ENCODE measurements at regions not wholly inside any gene's neighbourhood (a gene's known extent, or its start where the extent isn't known, plus 50 kb on each side); places are given as distances from the start of the nearest gene placed in this dataset.

DNA sequence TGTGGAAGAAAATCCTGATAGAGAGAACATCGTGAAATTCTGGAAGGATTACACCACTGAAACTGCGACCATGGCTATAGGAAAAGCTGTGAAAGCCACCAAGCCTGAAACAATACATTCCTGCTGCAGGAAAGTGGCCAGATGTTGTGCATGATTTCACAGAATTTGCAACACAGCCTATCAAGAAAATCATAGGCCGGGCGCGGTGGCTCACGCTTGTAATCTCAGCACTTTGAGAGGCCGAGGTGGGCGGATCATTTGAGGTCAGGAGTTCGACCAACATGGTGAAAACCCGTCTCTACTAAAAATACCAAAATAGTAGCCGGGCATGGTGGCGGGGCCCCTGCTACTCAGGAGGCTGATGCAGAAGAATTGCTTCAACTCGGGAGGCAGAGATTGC, 360.2 kb downstream of the CDH7 start:
- no peaks in the 10 kb centered on the region; the same call in 1 of the 2 replicates for H3K27me3 Mint-ChIP-seq (ENCODE audit: low read depth)
- TF ChIP-seq, protein P1, sequence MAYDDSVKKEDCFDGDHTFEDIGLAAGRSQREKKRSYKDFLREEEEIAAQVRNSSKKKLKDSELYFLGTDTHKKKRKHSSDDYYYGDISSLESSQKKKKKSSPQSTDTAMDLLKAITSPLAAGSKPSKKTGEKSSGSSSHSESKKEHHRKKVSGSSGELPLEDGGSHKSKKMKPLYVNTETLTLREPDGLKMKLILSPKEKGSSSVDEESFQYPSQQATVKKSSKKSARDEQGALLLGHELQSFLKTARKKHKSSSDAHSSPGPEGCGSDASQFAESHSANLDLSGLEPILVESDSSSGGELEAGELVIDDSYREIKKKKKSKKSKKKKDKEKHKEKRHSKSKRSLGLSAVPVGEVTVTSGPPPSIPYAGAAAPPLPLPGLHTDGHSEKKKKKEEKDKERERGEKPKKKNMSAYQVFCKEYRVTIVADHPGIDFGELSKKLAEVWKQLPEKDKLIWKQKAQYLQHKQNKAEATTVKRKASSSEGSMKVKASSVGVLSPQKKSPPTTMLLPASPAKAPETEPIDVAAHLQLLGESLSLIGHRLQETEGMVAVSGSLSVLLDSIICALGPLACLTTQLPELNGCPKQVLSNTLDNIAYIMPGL (CRISPR knock-in tag; IDR thresholded peaks at IDR 0.05) = no peak
- no peak for TF ChIP-seq SMAD3 (CRISPR knock-in tag; IDR thresholded peaks at IDR 0.05; ENCODE audit: borderline replicate concordance)
- TF ChIP-seq, protein P2, sequence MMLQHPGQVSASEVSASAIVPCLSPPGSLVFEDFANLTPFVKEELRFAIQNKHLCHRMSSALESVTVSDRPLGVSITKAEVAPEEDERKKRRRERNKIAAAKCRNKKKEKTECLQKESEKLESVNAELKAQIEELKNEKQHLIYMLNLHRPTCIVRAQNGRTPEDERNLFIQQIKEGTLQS (CRISPR knock-in tag; conservative IDR thresholded peaks at IDR 0.05) = no peak
- TF ChIP-seq NR3C1 (CRISPR knock-in tag; conservative IDR thresholded peaks at IDR 0.05; ENCODE audit: low read depth) = no peak
- TF ChIP-seq ZNF423 (CRISPR knock-in tag; IDR thresholded peaks at IDR 0.05) = no peak
- TF ChIP-seq ZNF219 (CRISPR knock-in tag; IDR thresholded peaks at IDR 0.05; ENCODE audit: borderline replicate concordance) = no peak
- TF ChIP-seq, protein P3, sequence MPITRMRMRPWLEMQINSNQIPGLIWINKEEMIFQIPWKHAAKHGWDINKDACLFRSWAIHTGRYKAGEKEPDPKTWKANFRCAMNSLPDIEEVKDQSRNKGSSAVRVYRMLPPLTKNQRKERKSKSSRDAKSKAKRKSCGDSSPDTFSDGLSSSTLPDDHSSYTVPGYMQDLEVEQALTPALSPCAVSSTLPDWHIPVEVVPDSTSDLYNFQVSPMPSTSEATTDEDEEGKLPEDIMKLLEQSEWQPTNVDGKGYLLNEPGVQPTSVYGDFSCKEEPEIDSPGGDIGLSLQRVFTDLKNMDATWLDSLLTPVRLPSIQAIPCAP (CRISPR knock-in tag; IDR thresholded peaks at IDR 0.05) = no peak
- no peak for TF ChIP-seq JAZF1 (CRISPR knock-in tag; IDR thresholded peaks at IDR 0.05)
- DNase-seq (ENCODE audit: low spot score) (no peak), ATAC-seq (no peak)
- no peak overlapping the region for H3K4me3 Mint-ChIP-seq
- H3K9me3 Mint-ChIP-seq = no peaks in the 10 kb centered on the region
- no peak overlapping the region for H3K27ac Mint-ChIP-seq
- H3K4me1 Mint-ChIP-seq = peaks cover 5% of the 10 kb centered on the region
- ChIA-PET CTCF (no interaction called here), POLR2A (no interaction called here)
- H3K36me3 Mint-ChIP-seq = no peaks in the 10 kb centered on the region

DNA sequence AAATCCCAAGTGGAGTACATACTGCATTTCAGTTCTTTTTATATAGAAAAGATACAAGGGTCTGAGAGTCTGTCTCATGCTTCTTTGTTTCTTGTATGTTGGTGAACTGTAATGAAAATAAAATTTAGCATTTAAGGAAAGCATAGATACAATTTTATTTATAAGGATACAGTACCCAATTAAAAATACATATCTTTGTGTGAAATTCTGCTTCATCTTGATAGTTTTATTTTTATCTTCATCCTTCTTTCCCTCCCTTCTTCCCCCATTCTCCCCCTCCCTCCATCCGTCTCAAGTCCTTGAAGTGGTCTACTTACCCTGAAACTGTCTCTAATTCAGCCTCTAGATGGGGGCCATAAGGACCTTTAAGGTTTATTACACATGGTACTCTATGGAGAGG, 359.8 kb downstream of the CDH7 start:
- H3K4me3 Mint-ChIP-seq = no peak overlapping the region
- no peaks in the 10 kb centered on the region for H3K36me3 Mint-ChIP-seq
- TF ChIP-seq ZNF232 (CRISPR knock-in tag; IDR thresholded peaks at IDR 0.05) = no peak
- TF ChIP-seq, protein P4, sequence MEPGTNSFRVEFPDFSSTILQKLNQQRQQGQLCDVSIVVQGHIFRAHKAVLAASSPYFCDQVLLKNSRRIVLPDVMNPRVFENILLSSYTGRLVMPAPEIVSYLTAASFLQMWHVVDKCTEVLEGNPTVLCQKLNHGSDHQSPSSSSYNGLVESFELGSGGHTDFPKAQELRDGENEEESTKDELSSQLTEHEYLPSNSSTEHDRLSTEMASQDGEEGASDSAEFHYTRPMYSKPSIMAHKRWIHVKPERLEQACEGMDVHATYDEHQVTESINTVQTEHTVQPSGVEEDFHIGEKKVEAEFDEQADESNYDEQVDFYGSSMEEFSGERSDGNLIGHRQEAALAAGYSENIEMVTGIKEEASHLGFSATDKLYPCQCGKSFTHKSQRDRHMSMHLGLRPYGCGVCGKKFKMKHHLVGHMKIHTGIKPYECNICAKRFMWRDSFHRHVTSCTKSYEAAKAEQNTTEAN (CRISPR knock-in tag; IDR thresholded peaks at IDR 0.05) = no peak
- TF ChIP-seq ETV6 (CRISPR knock-in tag; IDR thresholded peaks at IDR 0.05) = no peak
- TF ChIP-seq, protein P5, sequence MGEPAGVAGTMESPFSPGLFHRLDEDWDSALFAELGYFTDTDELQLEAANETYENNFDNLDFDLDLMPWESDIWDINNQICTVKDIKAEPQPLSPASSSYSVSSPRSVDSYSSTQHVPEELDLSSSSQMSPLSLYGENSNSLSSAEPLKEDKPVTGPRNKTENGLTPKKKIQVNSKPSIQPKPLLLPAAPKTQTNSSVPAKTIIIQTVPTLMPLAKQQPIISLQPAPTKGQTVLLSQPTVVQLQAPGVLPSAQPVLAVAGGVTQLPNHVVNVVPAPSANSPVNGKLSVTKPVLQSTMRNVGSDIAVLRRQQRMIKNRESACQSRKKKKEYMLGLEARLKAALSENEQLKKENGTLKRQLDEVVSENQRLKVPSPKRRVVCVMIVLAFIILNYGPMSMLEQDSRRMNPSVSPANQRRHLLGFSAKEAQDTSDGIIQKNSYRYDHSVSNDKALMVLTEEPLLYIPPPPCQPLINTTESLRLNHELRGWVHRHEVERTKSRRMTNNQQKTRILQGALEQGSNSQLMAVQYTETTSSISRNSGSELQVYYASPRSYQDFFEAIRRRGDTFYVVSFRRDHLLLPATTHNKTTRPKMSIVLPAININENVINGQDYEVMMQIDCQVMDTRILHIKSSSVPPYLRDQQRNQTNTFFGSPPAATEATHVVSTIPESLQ (CRISPR knock-in tag; IDR thresholded peaks at IDR 0.05) = no peak
- no peak for TF ChIP-seq ZNF219 (CRISPR knock-in tag; IDR thresholded peaks at IDR 0.05; ENCODE audit: borderline replicate concordance)
- TF ChIP-seq, protein P6, sequence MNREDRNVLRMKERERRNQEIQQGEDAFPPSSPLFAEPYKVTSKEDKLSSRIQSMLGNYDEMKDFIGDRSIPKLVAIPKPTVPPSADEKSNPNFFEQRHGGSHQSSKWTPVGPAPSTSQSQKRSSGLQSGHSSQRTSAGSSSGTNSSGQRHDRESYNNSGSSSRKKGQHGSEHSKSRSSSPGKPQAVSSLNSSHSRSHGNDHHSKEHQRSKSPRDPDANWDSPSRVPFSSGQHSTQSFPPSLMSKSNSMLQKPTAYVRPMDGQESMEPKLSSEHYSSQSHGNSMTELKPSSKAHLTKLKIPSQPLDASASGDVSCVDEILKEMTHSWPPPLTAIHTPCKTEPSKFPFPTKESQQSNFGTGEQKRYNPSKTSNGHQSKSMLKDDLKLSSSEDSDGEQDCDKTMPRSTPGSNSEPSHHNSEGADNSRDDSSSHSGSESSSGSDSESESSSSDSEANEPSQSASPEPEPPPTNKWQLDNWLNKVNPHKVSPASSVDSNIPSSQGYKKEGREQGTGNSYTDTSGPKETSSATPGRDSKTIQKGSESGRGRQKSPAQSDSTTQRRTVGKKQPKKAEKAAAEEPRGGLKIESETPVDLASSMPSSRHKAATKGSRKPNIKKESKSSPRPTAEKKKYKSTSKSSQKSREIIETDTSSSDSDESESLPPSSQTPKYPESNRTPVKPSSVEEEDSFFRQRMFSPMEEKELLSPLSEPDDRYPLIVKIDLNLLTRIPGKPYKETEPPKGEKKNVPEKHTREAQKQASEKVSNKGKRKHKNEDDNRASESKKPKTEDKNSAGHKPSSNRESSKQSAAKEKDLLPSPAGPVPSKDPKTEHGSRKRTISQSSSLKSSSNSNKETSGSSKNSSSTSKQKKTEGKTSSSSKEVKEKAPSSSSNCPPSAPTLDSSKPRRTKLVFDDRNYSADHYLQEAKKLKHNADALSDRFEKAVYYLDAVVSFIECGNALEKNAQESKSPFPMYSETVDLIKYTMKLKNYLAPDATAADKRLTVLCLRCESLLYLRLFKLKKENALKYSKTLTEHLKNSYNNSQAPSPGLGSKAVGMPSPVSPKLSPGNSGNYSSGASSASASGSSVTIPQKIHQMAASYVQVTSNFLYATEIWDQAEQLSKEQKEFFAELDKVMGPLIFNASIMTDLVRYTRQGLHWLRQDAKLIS (CRISPR knock-in tag; IDR thresholded peaks at IDR 0.05; ENCODE audit: borderline replicate concordance) = no peak
- POLR2A ChIA-PET = no interaction called here
- H3K27me3 Mint-ChIP-seq (ENCODE audit: low read depth) = no peaks in the 10 kb centered on the region; the same call in 1 of the 2 replicates
- CTCF ChIA-PET = no interaction called here
- ATAC-seq (no peak), DNase-seq (ENCODE audit: low spot score) (no peak)
- H3K4me1 Mint-ChIP-seq = peaks cover 9% of the 10 kb centered on the region
- H3K27ac Mint-ChIP-seq = no peak overlapping the region
- no peaks in the 10 kb centered on the region for H3K9me3 Mint-ChIP-seq

All from WTC11 (cell line).